ENCODE measurements at regions not wholly inside any gene's neighbourhood (a gene's known extent, or its start where the extent isn't known, plus 50 kb on each side); places are given as distances from the start of the nearest gene placed in this dataset.
A peak's percentile ranks its signal among the peaks of the same experiment; 100 is the strongest.

- no peak for DNase-seq (ENCODE audit: low spot score)
These were observed 133.4 kb upstream of the OSR1 start for GRCh38 chr2:19491796-19492195.

- no peak for DNase-seq (ENCODE audit: low spot score)
These were observed 132.5 kb upstream of the OSR1 start for GRCh38 chr2:19490846-19491435.

GRCh38 chr2:19488009-19488691 is 129.7 kb upstream of the OSR1 start:
- peak; percentile 24 for DNase-seq (ENCODE audit: low spot score)

- no peak for DNase-seq (ENCODE audit: low spot score)
These were observed 126.3 kb upstream of the OSR1 start for GRCh38 chr2:19484736-19485135.

- no peak for DNase-seq (ENCODE audit: low spot score)
These were observed 122.2 kb upstream of the OSR1 start for GRCh38 chr2:19480673-19481072.

- no peak for DNase-seq (ENCODE audit: low spot score)
These were observed 121.2 kb upstream of the OSR1 start for GRCh38 chr2:19479666-19480065.

- no peak for DNase-seq (ENCODE audit: low spot score)
These were observed 120.0 kb upstream of the OSR1 start for GRCh38 chr2:19478409-19478808.

- DNase-seq (ENCODE audit: low spot score): no peak
These were observed 117.9 kb upstream of the OSR1 start for GRCh38 chr2:19476327-19476726.

GRCh38 chr2:19474128-19474527 is 115.7 kb upstream of the OSR1 start:
- DNase-seq (ENCODE audit: low spot score): peak; percentile 62

- no peak for DNase-seq (ENCODE audit: low spot score)
These were observed 114.9 kb upstream of the OSR1 start for GRCh38 chr2:19473350-19473749.

GRCh38 chr2:19472391-19472978 is 114.1 kb upstream of the OSR1 start:
- no peak for DNase-seq (ENCODE audit: low spot score)

GRCh38 chr2:19471491-19471890 is 113.1 kb upstream of the OSR1 start:
- DNase-seq (ENCODE audit: low spot score): no peak

GRCh38 chr2:19465978-19466377 is 107.6 kb upstream of the OSR1 start:
- DNase-seq (ENCODE audit: low spot score): no peak

GRCh38 chr2:19462256-19462645 is 103.8 kb upstream of the OSR1 start:
- no peak for DNase-seq (ENCODE audit: low spot score)

GRCh38 chr2:19461504-19462255 is 103.3 kb upstream of the OSR1 start:
- DNase-seq (ENCODE audit: low spot score): no peak

- DNase-seq (ENCODE audit: low spot score): no peak
These were observed 102.3 kb upstream of the OSR1 start for GRCh38 chr2:19460761-19461160.

GRCh38 chr2:19458427-19459003 is 100.1 kb upstream of the OSR1 start:
- no peak for DNase-seq (ENCODE audit: low spot score)

- no peak for DNase-seq (ENCODE audit: low spot score)
These were observed 99.4 kb upstream of the OSR1 start for GRCh38 chr2:19457809-19458208.

GRCh38 chr2:19456705-19457309 is 98.4 kb upstream of the OSR1 start:
- DNase-seq (ENCODE audit: low spot score): no peak

- DNase-seq (ENCODE audit: low spot score): no peak
These were observed 95.7 kb upstream of the OSR1 start for GRCh38 chr2:19454125-19454524.

GRCh38 chr2:19442731-19443130 is 84.3 kb upstream of the OSR1 start:
- DNase-seq (ENCODE audit: low spot score): no peak

GRCh38 chr2:19439081-19439480 is 80.7 kb upstream of the OSR1 start:
- no peak for DNase-seq (ENCODE audit: low spot score)
